NCI-H748 (cell line): ENCODE measurements at regions not wholly inside any gene's neighbourhood (a gene's known extent, or its start where the extent isn't known, plus 50 kb on each side); places are given as distances from the start of the nearest gene placed in this dataset.
"Not testable (repeated sequence)": the region's sequence is repeated elsewhere in the genome, so short reads cannot be mapped to it uniquely, and the experiment has no call there.

Experiments
- DNase-seq: peaks from one replicate; lab custom pipeline; 2025; ENCODE audit not compliant: unreplicated experiment; lab: John Stamatoyannopoulos, UW

- peak; percentile 11 for DNase-seq
Observed at GRCh38 chr19:20482721-20483120, 82.9 kb downstream of the ZNF737 start.

- no peak for DNase-seq
Observed at GRCh38 chr19:20481736-20482135, 83.8 kb downstream of the ZNF737 start.

- DNase-seq, result no peak
Observed at GRCh38 chr19:20479483-20479882, 86.1 kb downstream of the ZNF737 start.

- DNase-seq, result no peak
Observed at GRCh38 chr19:20478936-20479335, 86.6 kb downstream of the ZNF737 start.

GRCh38 chr19:20472854-20473253 is 92.7 kb downstream of the ZNF737 start:
- DNase-seq, result no peak

- DNase-seq, result no peak
Observed at GRCh38 chr19:20471431-20471830, 94.2 kb downstream of the ZNF737 start.

GRCh38 chr19:20470345-20471135 is 95.0 kb downstream of the ZNF737 start:
- DNase-seq, result no peak

- not testable (repeated sequence) for DNase-seq
Observed at GRCh38 chr19:20466638-20466990, 99.0 kb downstream of the ZNF737 start.

- not testable (repeated sequence) for DNase-seq
Observed at GRCh38 chr19:20465922-20466637, 99.5 kb downstream of the ZNF737 start.

- DNase-seq, result no peak
Observed at GRCh38 chr19:20453425-20453935, 112.1 kb downstream of the ZNF737 start.

GRCh38 chr19:20444202-20444885 is 121.2 kb downstream of the ZNF737 start:
- DNase-seq, result peak; percentile 14

- DNase-seq, result not testable (repeated sequence)
Observed at GRCh38 chr19:20432266-20432842, 133.2 kb downstream of the ZNF737 start.

- DNase-seq, result no peak
Observed at GRCh38 chr19:20431826-20432225, 133.8 kb downstream of the ZNF737 start.

- DNase-seq, result no peak
Observed at GRCh38 chr19:20423381-20424197, 142.0 kb downstream of the ZNF737 start.

- no peak for DNase-seq
Observed at GRCh38 chr19:20422216-20423205, 143.1 kb downstream of the ZNF737 start.

- no peak for DNase-seq
Observed at GRCh38 chr19:20416661-20417060, 148.9 kb downstream of the ZNF737 start.

- no peak for DNase-seq
Observed at GRCh38 chr19:20414120-20414519, 151.5 kb downstream of the ZNF737 start.

- no peak for DNase-seq
Observed at GRCh38 chr19:20413705-20414104, 151.9 kb downstream of the ZNF737 start.

GRCh38 chr19:20412846-20413245 is 152.7 kb downstream of the ZNF737 start:
- DNase-seq, result no peak
